CD4-positive, CD25-positive, alpha-beta regulatory T cell (primary cell): ENCODE measurements at regions not wholly inside any gene's neighbourhood (a gene's known extent, or its start where the extent isn't known, plus 50 kb on each side); places are given as distances from the start of the nearest gene placed in this dataset.

Experiments used
- ATAC-seq, 2 donors: fragments of 150-1000 bp; cut with Tn5 transposase; one replicate each; pipeline ENCODE4 v1.10.0; 2021; ENCODE audit warnings: low read depth in 2 of 2, moderate number of reproducible peaks in 2 of 2, moderate library complexity in 1 of 2
- DNase-seq, 3 donors: peaks; one replicate each; pipeline versions ENCODE4 v3.0.0 to v3.0.0-alpha.2; 2012 to 2022; ENCODE audit warnings: mixed read lengths in 1 of 3
- H3K27ac ChIP-seq: one replicate; pipeline ENCODE4 v1.7.0; 2013; ENCODE audit warnings: mild to moderate bottlenecking, low read length; ENCODE audit not compliant: insufficient read depth, poor library complexity, severe bottlenecking
- H3K27me3 ChIP-seq: one replicate; pipeline ENCODE4 v1.7.0; 2013; ENCODE audit warnings: low read length; ENCODE audit not compliant: control insufficient read depth, insufficient read depth
- H3K36me3 ChIP-seq: one replicate; pipeline ENCODE4 v1.7.0; 2013; ENCODE audit warnings: mild to moderate bottlenecking, low read length, moderate library complexity; ENCODE audit not compliant: control insufficient read depth, insufficient read depth
- H3K4me1 ChIP-seq: 2 replicates; pipeline ENCODE4 v1.7.0; 2013; ENCODE audit warnings: mild to moderate bottlenecking, low read length; ENCODE audit not compliant: insufficient read depth, control insufficient read depth, poor library complexity, severe bottlenecking
- H3K4me3 ChIP-seq: one replicate; pipeline ENCODE4 v1.7.0; 2013; ENCODE audit warnings: low read depth, mild to moderate bottlenecking, low read length, moderate library complexity
- H3K9me3 ChIP-seq, 2 experiments: 1 replicate in 1 of 2; 2 replicates in 1 of 2; pipeline ENCODE4 v1.7.0; 2013; ENCODE audit warnings: low read length in 2 of 2, mild to moderate bottlenecking in 1 of 2, moderate library complexity in 1 of 2; ENCODE audit not compliant: control insufficient read depth in 2 of 2
- H3K27ac Mint-ChIP-seq, 3 donors: one replicate each; pipeline ENCODE4 v1.8.0; 2020 to 2022; ENCODE audit warnings: mild to moderate bottlenecking in 3 of 3, mixed read lengths in 3 of 3, moderate library complexity in 2 of 3
- H3K27me3 Mint-ChIP-seq: one replicate; pipeline ENCODE4 v1.8.0; 2022; ENCODE audit warnings: mild to moderate bottlenecking, mixed read lengths
- H3K36me3 Mint-ChIP-seq: one replicate; pipeline ENCODE4 v1.8.0; 2020; ENCODE audit warnings: mixed read lengths
- H3K4me1 Mint-ChIP-seq, 4 donors: one replicate each; pipeline ENCODE4 v1.8.0; 2020 to 2022; ENCODE audit warnings: mixed read lengths in 4 of 4, mild to moderate bottlenecking in 1 of 4
- H3K4me3 Mint-ChIP-seq, 4 donors: one replicate each; pipeline ENCODE4 v1.8.0; 2020 to 2022; ENCODE audit warnings: mild to moderate bottlenecking in 4 of 4, mixed read lengths in 4 of 4, moderate library complexity in 3 of 4
- H3K9me3 Mint-ChIP-seq, 7 donors: one replicate each; pipeline ENCODE4 v1.8.0; 2020 to 2022; ENCODE audit warnings: mixed read lengths in 7 of 7, mild to moderate bottlenecking in 3 of 7, moderate library complexity in 2 of 7

- Histone ChIP-seq H3K9me3 (peaks cover 1 to 4% of the 10 kb centered on the region in 2 experiments), H3K36me3 (no peaks in the 10 kb centered on the region), H3K27ac (no peak overlapping the region), H3K4me1 (no peaks in the 10 kb centered on the region), H3K27me3 (no peaks in the 10 kb centered on the region), H3K4me3 (no peak overlapping the region)
- H3K27ac Mint-ChIP-seq: no peak overlapping the region
- H3K9me3 Mint-ChIP-seq: peaks cover 5 to 36% (median 17%) of the 10 kb centered on the region in 7 donors
- no peaks in the 10 kb centered on the region for H3K36me3 Mint-ChIP-seq
- no peaks in the 10 kb centered on the region for H3K4me1 Mint-ChIP-seq
- H3K4me3 Mint-ChIP-seq: no peak overlapping the region
- no peak for ATAC-seq
- no peaks in the 10 kb centered on the region for H3K27me3 Mint-ChIP-seq
- DNase-seq: no peak
These were observed 175.6 kb upstream of the LUZP2 start for GRCh38 chr11:24321229-24321628.

- Histone ChIP-seq H3K27ac (no peak overlapping the region), H3K4me1 (no peaks in the 10 kb centered on the region), H3K9me3 (peaks cover 1 to 4% of the 10 kb centered on the region in 2 experiments), H3K4me3 (no peak overlapping the region), H3K36me3 (no peaks in the 10 kb centered on the region), H3K27me3 (no peaks in the 10 kb centered on the region)
- Mint-ChIP-seq H3K4me1 (no peaks in the 10 kb centered on the region), H3K27ac (no peak overlapping the region), H3K27me3 (no peaks in the 10 kb centered on the region), H3K4me3 (no peak overlapping the region), H3K36me3 (no peaks in the 10 kb centered on the region), H3K9me3 (peaks cover 2 to 27% (median 9%) of the 10 kb centered on the region in 7 donors)
- DNase-seq (no peak), ATAC-seq (no peak)
These were observed 172.6 kb upstream of the LUZP2 start for GRCh38 chr11:24324211-24324610.

- Mint-ChIP-seq H3K27me3 (no peaks in the 10 kb centered on the region), H3K9me3 (peaks cover 0 to 8% (median 4%) of the 10 kb centered on the region in 7 donors), H3K27ac (no peak overlapping the region), H3K36me3 (no peaks in the 10 kb centered on the region), H3K4me1 (no peaks in the 10 kb centered on the region), H3K4me3 (no peak overlapping the region)
- no peaks in the 10 kb centered on the region for H3K36me3 ChIP-seq
- H3K27me3 ChIP-seq: no peaks in the 10 kb centered on the region
- ATAC-seq (no peak), DNase-seq (no peak)
- H3K4me3 ChIP-seq: no peak overlapping the region
- peaks cover 6 to 10% of the 10 kb centered on the region in 2 experiments for H3K9me3 ChIP-seq
- no peaks in the 10 kb centered on the region for H3K4me1 ChIP-seq
- H3K27ac ChIP-seq: no peak overlapping the region
These were observed 152.6 kb upstream of the LUZP2 start for GRCh38 chr11:24344222-24344621.

- no peaks in the 10 kb centered on the region for H3K4me1 ChIP-seq
- H3K27ac ChIP-seq: no peak overlapping the region
- no peaks in the 10 kb centered on the region for H3K36me3 ChIP-seq
- peaks cover 4 to 6% of the 10 kb centered on the region in 2 experiments for H3K9me3 ChIP-seq
- ATAC-seq (no peak), DNase-seq (no peak)
- H3K9me3 Mint-ChIP-seq: peaks cover 3 to 12% (median 5%) of the 10 kb centered on the region in 7 donors
- no peaks in the 10 kb centered on the region for H3K4me1 Mint-ChIP-seq
- H3K27me3 ChIP-seq: no peaks in the 10 kb centered on the region
- no peak overlapping the region for H3K4me3 ChIP-seq
- no peak overlapping the region for H3K27ac Mint-ChIP-seq
- H3K4me3 Mint-ChIP-seq: no peak overlapping the region
- H3K27me3 Mint-ChIP-seq: no peaks in the 10 kb centered on the region
- no peaks in the 10 kb centered on the region for H3K36me3 Mint-ChIP-seq
These were observed 147.9 kb upstream of the LUZP2 start for GRCh38 chr11:24348908-24349307.

GRCh38 chr11:24351179-24351578 is 145.7 kb upstream of the LUZP2 start:
- no peak overlapping the region for H3K27ac ChIP-seq
- H3K27ac Mint-ChIP-seq: no peak overlapping the region
- ATAC-seq: no peak

GRCh38 chr11:24356501-24356900 is 140.4 kb upstream of the LUZP2 start:
- Histone ChIP-seq H3K4me1 (no peaks in the 10 kb centered on the region), H3K36me3 (no peaks in the 10 kb centered on the region), H3K4me3 (no peak overlapping the region), H3K27me3 (no peaks in the 10 kb centered on the region), H3K9me3 (peaks cover 0 to 7% of the 10 kb centered on the region in 2 experiments), H3K27ac (no peak overlapping the region)
- Mint-ChIP-seq H3K27ac (no peak overlapping the region), H3K27me3 (no peaks in the 10 kb centered on the region), H3K36me3 (no peaks in the 10 kb centered on the region), H3K4me1 (no peaks in the 10 kb centered on the region), H3K4me3 (no peak overlapping the region), H3K9me3 (peaks cover 2 to 13% (median 5%) of the 10 kb centered on the region in 7 donors)
- ATAC-seq (no peak), DNase-seq (no peak)

More at GRCh38 chr11:24351179-24351578, 145.7 kb upstream of the LUZP2 start:
- H3K4me3 ChIP-seq: no peak overlapping the region
- H3K4me1 ChIP-seq: no peaks in the 10 kb centered on the region
- Mint-ChIP-seq H3K36me3 (no peaks in the 10 kb centered on the region), H3K4me3 (no peak overlapping the region), H3K27me3 (no peaks in the 10 kb centered on the region), H3K4me1 (no peaks in the 10 kb centered on the region), H3K9me3 (peaks cover 3 to 16% (median 4%) of the 10 kb centered on the region in 7 donors)
- H3K36me3 ChIP-seq: no peaks in the 10 kb centered on the region
- no peaks in the 10 kb centered on the region for H3K27me3 ChIP-seq
- DNase-seq: no peak
- peaks cover 4% of the 10 kb centered on the region in 2 experiments for H3K9me3 ChIP-seq

GRCh38 chr11:24357620-24358410 is 139.0 kb upstream of the LUZP2 start:
- peaks cover 5 to 7% of the 10 kb centered on the region in 2 experiments for H3K9me3 ChIP-seq
- no peaks in the 10 kb centered on the region for H3K4me1 Mint-ChIP-seq
- no peaks in the 10 kb centered on the region for H3K4me1 ChIP-seq
- no peaks in the 10 kb centered on the region for H3K36me3 ChIP-seq
- no peak overlapping the region for H3K4me3 Mint-ChIP-seq
- no peak overlapping the region for H3K27ac Mint-ChIP-seq
- H3K27me3 ChIP-seq: no peaks in the 10 kb centered on the region
- no peak for ATAC-seq
- H3K9me3 Mint-ChIP-seq: peaks cover 2 to 17% (median 7%) of the 10 kb centered on the region in 7 donors
- no peaks in the 10 kb centered on the region for H3K27me3 Mint-ChIP-seq
- no peak overlapping the region for H3K27ac ChIP-seq
- H3K4me3 ChIP-seq: no peak overlapping the region
- no peak for DNase-seq
- no peaks in the 10 kb centered on the region for H3K36me3 Mint-ChIP-seq

- no peak for DNase-seq
- ATAC-seq: no peak
- Mint-ChIP-seq H3K4me1 (no peaks in the 10 kb centered on the region), H3K27ac (no peak overlapping the region), H3K4me3 (no peak overlapping the region), H3K9me3 (peaks cover 0 to 24% (median 12%) of the 10 kb centered on the region in 7 donors), H3K36me3 (no peaks in the 10 kb centered on the region), H3K27me3 (no peaks in the 10 kb centered on the region)
- H3K27me3 ChIP-seq: no peaks in the 10 kb centered on the region
- no peaks in the 10 kb centered on the region for H3K9me3 ChIP-seq
- no peaks in the 10 kb centered on the region for H3K4me1 ChIP-seq
- H3K4me3 ChIP-seq: no peak overlapping the region
- no peak overlapping the region for H3K27ac ChIP-seq
- H3K36me3 ChIP-seq: no peaks in the 10 kb centered on the region
These were observed 124.4 kb upstream of the LUZP2 start for GRCh38 chr11:24372491-24372890.
